H1 (cell line): ENCODE measurements at regions not wholly inside any gene's neighbourhood (a gene's known extent, or its start where the extent isn't known, plus 50 kb on each side); places are given as distances from the start of the nearest gene placed in this dataset.

Source experiments
- ATF2 ChIP-seq: IDR thresholded peaks from 2 replicates; pipeline ENCODE4 v1.6.1; 2012; ENCODE audit warnings: low read length, inconsistent platforms
- CTCF ChIP-seq, 3 experiments: IDR thresholded peaks; 1 replicate in 2 of 3; 2 replicates in 1 of 3; pipeline versions ENCODE4 v1.5.1 to v1.6.1; 2011; ENCODE audit warnings: low read length in 3 of 3, mild to moderate bottlenecking in 3 of 3, inconsistent platforms in 2 of 3, low read depth in 1 of 3, moderate library complexity in 1 of 3; ENCODE audit not compliant: insufficient read depth in 1 of 3; ENCODE audit errors: control extremely low read depth in 1 of 3
- SUZ12 ChIP-seq: fragments of 200-600 bp; sonication (generic); IDR thresholded peaks from 2 replicates; pipeline ENCODE4 v1.6.1; 2012; ENCODE audit warnings: mild to moderate bottlenecking, inconsistent platforms, low read length, moderate library complexity, mixed read lengths

GRCh38 chr10:90462749-90463470 lies 394.9 kb downstream of the HTR7 start (continued):
- TF ChIP-seq CTCF (IDR thresholded peaks at IDR 0.05; ENCODE audit: control extremely low read depth in 1 of 3, insufficient read depth in 1 of 3, low read depth in 1 of 3, low read length in 3 of 3) (peak in 2 of 3 experiments; percentile 2 to 17; a peak in 2 of 4 replicates), SUZ12 (no peak), ATF2 (no peak)
